ENCODE measurements at regions not wholly inside any gene's neighbourhood (a gene's known extent, or its start where the extent isn't known, plus 50 kb on each side); places are given as distances from the start of the nearest gene placed in this dataset.

- TF ChIP-seq POLR2AphosphoS5 (IDR thresholded peaks at IDR 0.05; ENCODE audit: low read depth, low read length) = no peak
- TF ChIP-seq POLR2A (IDR thresholded peaks at IDR 0.05; ENCODE audit: low read depth, low read length) = no peak
Observed at GRCh38 chr1:209503196-209503595, 80.3 kb upstream of the CAMK1G start.

All from GM12892 (cell line).